Uterus (tissue), 3 donors: ENCODE measurements at regions not wholly inside any gene's neighbourhood (a gene's known extent, or its start where the extent isn't known, plus 50 kb on each side); places are given as distances from the start of the nearest gene placed in this dataset.

Experiments used
- DNase-seq, 2 donors: peaks; one replicate each; pipeline ENCODE4 v3.0.0-alpha.2; 2019 to 2020
- H3K27ac ChIP-seq, 2 donors: fragments of 200-600 bp; sonication (generic); 1 replicate in 1 of 2; 2 replicates in 1 of 2; pipeline ENCODE4 v1.5.1; 2016 to 2018
- H3K27me3 ChIP-seq, 2 donors: fragments of 200-600 bp; sonication (generic); one replicate each; pipeline ENCODE4 v1.5.1; 2018 to 2019; ENCODE audit warnings: control low read depth in 1 of 2
- H3K36me3 ChIP-seq, 2 donors: fragments of 200-600 bp; sonication (generic); one replicate each; pipeline ENCODE4 v1.5.1; 2019; ENCODE audit warnings: control low read depth in 1 of 2
- H3K4me1 ChIP-seq, 2 donors: fragments of 200-600 bp; sonication (generic); one replicate each; pipeline ENCODE4 v1.5.1; 2018 to 2019; ENCODE audit warnings: control low read depth in 1 of 2
- H3K4me3 ChIP-seq, 2 donors: fragments of 200-600 bp; sonication (generic); 1 replicate in 1 of 2; 2 replicates in 1 of 2; pipeline ENCODE4 v1.5.1; 2018 to 2019; ENCODE audit warnings: mild to moderate bottlenecking in 1 of 2
- H3K9me3 ChIP-seq, 2 donors: fragments of 200-600 bp; sonication (generic); one replicate each; pipeline ENCODE4 v1.5.1; 2019; ENCODE audit warnings: control low read depth in 1 of 2
- POLR2A ChIP-seq, 2 donors: fragments of 450-650 bp; IDR thresholded peaks; one replicate each; pipeline ENCODE4 v1.6.1; 2016; ENCODE audit warnings: antibody characterized with exemption in 2 of 2, mild to moderate bottlenecking in 1 of 2, moderate library complexity in 1 of 2
- intact Hi-C: fragments of 100-400 bp; cut with DNase I; formaldehyde crosslinking; loops from one replicate; pipeline ENCODE4 v1.15.1; 2023; ENCODE audit warnings: low total_unique reads
- TF ChIP-seq, protein P1 (sequence below), 4 experiments: fragments of 200-600 bp in 2 of 4; fragments of 450-650 bp in 2 of 4; sonication (generic) in 2 of 4; IDR thresholded peaks; one replicate each; pipeline ENCODE4 v1.5.1; 2016 to 2019; ENCODE audit warnings: antibody characterized with exemption in 4 of 4, mild to moderate bottlenecking in 2 of 4, moderate library complexity in 1 of 4
- donor health status: DM: yes; HTN: yes; CAD: no.

DNA sequence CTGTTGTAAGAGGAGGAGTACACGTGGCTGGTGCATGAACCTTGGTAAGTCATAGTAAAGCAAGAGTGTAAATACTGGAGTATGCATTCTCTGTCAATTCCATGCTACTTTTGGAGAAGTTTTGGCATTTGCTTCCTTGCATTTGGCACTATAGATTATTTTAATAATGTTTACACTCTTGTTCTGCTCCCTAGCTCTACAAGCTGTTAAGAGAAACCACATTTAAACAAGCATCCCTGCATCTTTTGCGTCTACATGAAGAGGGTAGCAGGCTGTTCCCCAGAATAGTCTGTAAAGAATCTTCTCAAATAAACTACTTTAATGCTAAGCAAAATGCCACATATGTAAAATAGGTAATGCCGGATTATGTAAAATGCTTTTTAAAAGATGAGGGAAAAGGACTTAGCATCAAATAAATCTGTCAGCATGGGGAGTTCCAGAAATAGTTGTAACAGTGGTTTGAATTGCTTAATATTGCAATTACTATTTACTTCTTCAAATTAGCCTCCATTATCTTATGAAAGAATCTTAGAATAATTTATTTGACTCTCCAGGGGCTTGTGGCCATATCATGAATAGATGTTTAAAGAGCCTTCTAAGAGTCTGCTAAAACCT is 2127.3 kb upstream of the WWC1 start:
- H3K4me1 ChIP-seq: no peaks in the 10 kb centered on the region
- no peak overlapping the region for H3K4me3 ChIP-seq
- no peaks in the 10 kb centered on the region for H3K9me3 ChIP-seq
- H3K27ac ChIP-seq: no peak overlapping the region
- DNase-seq: no peak
- intact Hi-C loops: no loop called here
- no peak for TF ChIP-seq POLR2A (IDR thresholded peaks at IDR 0.05)
- TF ChIP-seq, protein P1, sequence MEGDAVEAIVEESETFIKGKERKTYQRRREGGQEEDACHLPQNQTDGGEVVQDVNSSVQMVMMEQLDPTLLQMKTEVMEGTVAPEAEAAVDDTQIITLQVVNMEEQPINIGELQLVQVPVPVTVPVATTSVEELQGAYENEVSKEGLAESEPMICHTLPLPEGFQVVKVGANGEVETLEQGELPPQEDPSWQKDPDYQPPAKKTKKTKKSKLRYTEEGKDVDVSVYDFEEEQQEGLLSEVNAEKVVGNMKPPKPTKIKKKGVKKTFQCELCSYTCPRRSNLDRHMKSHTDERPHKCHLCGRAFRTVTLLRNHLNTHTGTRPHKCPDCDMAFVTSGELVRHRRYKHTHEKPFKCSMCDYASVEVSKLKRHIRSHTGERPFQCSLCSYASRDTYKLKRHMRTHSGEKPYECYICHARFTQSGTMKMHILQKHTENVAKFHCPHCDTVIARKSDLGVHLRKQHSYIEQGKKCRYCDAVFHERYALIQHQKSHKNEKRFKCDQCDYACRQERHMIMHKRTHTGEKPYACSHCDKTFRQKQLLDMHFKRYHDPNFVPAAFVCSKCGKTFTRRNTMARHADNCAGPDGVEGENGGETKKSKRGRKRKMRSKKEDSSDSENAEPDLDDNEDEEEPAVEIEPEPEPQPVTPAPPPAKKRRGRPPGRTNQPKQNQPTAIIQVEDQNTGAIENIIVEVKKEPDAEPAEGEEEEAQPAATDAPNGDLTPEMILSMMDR (IDR thresholded peaks at IDR 0.05): no peak
- H3K27me3 ChIP-seq: no peaks in the 10 kb centered on the region
- no peaks in the 10 kb centered on the region for H3K36me3 ChIP-seq

DNA sequence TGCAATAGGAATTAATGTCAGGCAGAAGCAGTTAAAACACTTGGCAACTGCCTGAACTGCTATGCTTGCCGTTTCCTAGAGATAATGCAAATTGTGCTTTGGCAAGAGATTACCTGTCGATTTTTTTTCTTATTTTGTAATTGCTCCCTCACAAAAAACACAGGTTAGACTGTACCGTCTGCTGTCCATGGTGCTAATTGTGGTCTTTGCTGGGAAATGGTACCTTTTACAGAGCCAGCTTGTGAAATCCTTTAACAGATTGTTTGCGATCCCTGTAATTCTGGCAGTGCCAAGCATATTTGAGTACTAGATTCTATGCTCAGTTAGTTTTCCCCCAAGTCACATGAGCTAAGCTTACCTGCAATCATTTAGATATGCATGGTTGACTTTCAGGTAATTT is 2125.8 kb upstream of the WWC1 start:
- TF ChIP-seq, protein P1 (IDR thresholded peaks at IDR 0.05): no peak
- no peak for TF ChIP-seq POLR2A (IDR thresholded peaks at IDR 0.05)
- H3K4me1 ChIP-seq: no peaks in the 10 kb centered on the region
- H3K9me3 ChIP-seq: no peaks in the 10 kb centered on the region
- H3K4me3 ChIP-seq: no peak overlapping the region
- no peak overlapping the region for H3K27ac ChIP-seq
- intact Hi-C loops: no loop called here
- DNase-seq: no peak
- no peaks in the 10 kb centered on the region for H3K36me3 ChIP-seq
- no peaks in the 10 kb centered on the region for H3K27me3 ChIP-seq

DNA sequence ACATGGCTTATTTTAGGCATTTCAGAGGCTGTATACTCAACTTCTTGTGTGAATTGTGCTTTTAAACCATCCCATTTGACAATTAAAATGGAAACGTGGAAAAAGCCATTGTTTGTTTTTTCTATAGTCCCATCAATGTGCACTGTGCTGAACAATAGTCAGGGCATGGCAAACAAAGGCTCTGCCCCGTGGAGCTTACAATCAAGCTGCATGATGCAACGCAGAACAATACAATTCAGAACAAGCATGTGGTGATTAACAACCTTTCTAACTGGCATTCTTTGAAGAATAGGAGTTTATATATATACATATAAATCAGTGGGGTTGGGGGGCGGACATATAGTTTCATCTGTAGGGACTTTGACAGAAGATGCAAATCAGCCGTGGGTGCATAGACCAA is 2125.4 kb upstream of the WWC1 start:
- Histone ChIP-seq H3K4me1 (no peaks in the 10 kb centered on the region), H3K27me3 (no peaks in the 10 kb centered on the region), H3K4me3 (no peak overlapping the region), H3K27ac (no peak overlapping the region), H3K9me3 (no peaks in the 10 kb centered on the region), H3K36me3 (no peaks in the 10 kb centered on the region)
- no peak for DNase-seq
- no peak for TF ChIP-seq POLR2A (IDR thresholded peaks at IDR 0.05)
- TF ChIP-seq, protein P1 (IDR thresholded peaks at IDR 0.05): no peak
- intact Hi-C loops: no loop called here

DNA sequence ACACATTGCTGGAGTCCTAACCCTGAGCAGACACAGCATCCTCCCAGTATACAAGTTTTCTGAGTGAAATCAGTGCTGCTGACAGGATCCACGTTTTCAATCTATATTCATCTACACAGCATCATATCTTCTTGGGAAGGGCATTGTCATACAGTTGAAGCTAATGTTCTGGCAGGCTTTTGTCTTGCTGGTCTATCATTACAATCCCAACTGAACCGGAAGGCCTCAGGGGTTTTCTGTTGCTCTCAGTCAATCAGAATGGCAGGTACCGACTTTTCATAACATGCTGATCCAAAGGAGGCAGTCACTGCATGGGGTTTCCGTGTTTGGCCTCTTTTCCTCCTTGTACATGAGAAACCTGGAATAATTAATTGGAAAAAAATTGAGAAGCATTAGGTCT is 2118.8 kb upstream of the WWC1 start:
- H3K4me3 ChIP-seq: no peak overlapping the region
- no peaks in the 10 kb centered on the region for H3K27me3 ChIP-seq
- no peaks in the 10 kb centered on the region for H3K9me3 ChIP-seq
- no peaks in the 10 kb centered on the region for H3K4me1 ChIP-seq
- no peak for TF ChIP-seq POLR2A (IDR thresholded peaks at IDR 0.05)
- TF ChIP-seq, protein P1 (IDR thresholded peaks at IDR 0.05): no peak
- DNase-seq: no peak
- H3K36me3 ChIP-seq: no peaks in the 10 kb centered on the region
- intact Hi-C loops: no loop called here
- H3K27ac ChIP-seq: no peak overlapping the region

DNA sequence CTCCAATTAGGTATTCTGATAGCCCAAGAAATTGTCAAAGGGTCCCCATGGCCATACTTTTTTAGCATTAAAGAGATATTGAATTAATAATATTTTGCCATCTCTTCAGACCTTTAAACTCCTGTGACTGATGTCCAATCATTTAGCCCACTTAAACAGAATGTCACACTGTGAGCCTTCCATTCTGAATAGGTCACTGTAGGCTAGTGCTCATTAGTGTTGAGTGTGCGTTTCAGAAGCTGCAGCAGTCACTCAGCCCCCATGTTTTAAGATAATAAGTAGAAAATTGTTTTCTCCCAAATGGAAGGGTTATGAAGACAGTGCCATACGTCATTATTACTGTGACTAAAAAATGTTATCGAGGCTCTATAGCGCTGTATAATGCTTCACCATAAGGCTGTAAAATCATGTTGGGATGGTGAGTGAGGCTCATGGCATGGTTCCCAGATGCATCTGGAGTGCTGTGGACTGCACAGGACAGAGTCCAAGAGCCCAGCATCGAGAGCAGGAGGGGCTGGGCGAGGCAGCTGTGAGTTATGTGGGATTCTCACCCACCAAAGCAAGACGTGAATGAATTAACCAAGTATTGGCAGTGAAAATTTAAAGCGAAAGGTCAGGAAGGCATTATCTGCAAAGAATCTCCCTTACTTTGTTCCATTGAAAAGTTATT is 2112.9 kb upstream of the WWC1 start:
- no peak for DNase-seq
- no peaks in the 10 kb centered on the region for H3K36me3 ChIP-seq
- H3K27ac ChIP-seq: no peak overlapping the region
- no peaks in the 10 kb centered on the region for H3K9me3 ChIP-seq
- H3K27me3 ChIP-seq: no peaks in the 10 kb centered on the region
- H3K4me1 ChIP-seq: no peaks in the 10 kb centered on the region
- intact Hi-C loops: no loop called here
- TF ChIP-seq, protein P1 (IDR thresholded peaks at IDR 0.05): no peak
- TF ChIP-seq POLR2A (IDR thresholded peaks at IDR 0.05): no peak
- H3K4me3 ChIP-seq: no peak overlapping the region
